Skin epidermis (tissue), 12 donors: ENCODE measurements at regions not wholly inside any gene's neighbourhood (a gene's known extent, or its start where the extent isn't known, plus 50 kb on each side); places are given as distances from the start of the nearest gene placed in this dataset.

Experiments used
- H3K27ac ChIP-seq, 21 experiments: fragments of 200-600 bp; sonication (generic) in 11 of 21; one replicate each; pipeline ENCODE4 v1.5.0; 2020; ENCODE audit warnings: mild to moderate bottlenecking in 3 of 21, inconsistent platforms in 2 of 21, moderate library complexity in 2 of 21
- H3K4me3 ChIP-seq, 7 experiments: fragments of 200-600 bp; sonication (generic) in 2 of 7; one replicate each; pipeline ENCODE4 v1.5.0; 2020; ENCODE audit warnings: inconsistent platforms in 2 of 7, mild to moderate bottlenecking in 2 of 7, moderate library complexity in 1 of 7

GRCh38 chr5:61649231-61649630, 317.2 kb downstream of the ZSWIM6 start:
- Histone ChIP-seq H3K27ac (no peak overlapping the region), H3K4me3 (no peak overlapping the region)

GRCh38 chr5:61649971-61650370, 317.9 kb downstream of the ZSWIM6 start:
- H3K27ac ChIP-seq = no peak overlapping the region
- H3K4me3 ChIP-seq = no peak overlapping the region

- Histone ChIP-seq H3K4me3 (no peak overlapping the region), H3K27ac (no peak overlapping the region)
Measured at GRCh38 chr5:61650661-61651060, 318.6 kb downstream of the ZSWIM6 start.

- H3K27ac ChIP-seq = no peak overlapping the region
- no peak overlapping the region for H3K4me3 ChIP-seq
Measured at GRCh38 chr5:61651195-61651594, 319.1 kb downstream of the ZSWIM6 start.

- Histone ChIP-seq H3K27ac (no peak overlapping the region), H3K4me3 (no peak overlapping the region)
Measured at GRCh38 chr5:61652916-61653315, 320.9 kb downstream of the ZSWIM6 start.

- Histone ChIP-seq H3K27ac (no peak overlapping the region), H3K4me3 (no peak overlapping the region)
Measured at GRCh38 chr5:61653807-61654580, 321.9 kb downstream of the ZSWIM6 start.

- no peak overlapping the region for H3K27ac ChIP-seq
Measured at GRCh38 chr5:61654876-61655275, 322.8 kb downstream of the ZSWIM6 start.

GRCh38 chr5:61657010-61657409, 325.0 kb downstream of the ZSWIM6 start:
- H3K27ac ChIP-seq = no peak overlapping the region

More at GRCh38 chr5:61654876-61655275, 322.8 kb downstream of the ZSWIM6 start:
- no peak overlapping the region for H3K4me3 ChIP-seq

GRCh38 chr5:61657686-61658085, 325.6 kb downstream of the ZSWIM6 start:
- Histone ChIP-seq H3K4me3 (no peak overlapping the region), H3K27ac (no peak overlapping the region)

More at GRCh38 chr5:61657010-61657409, 325.0 kb downstream of the ZSWIM6 start:
- H3K4me3 ChIP-seq = no peak overlapping the region

- Histone ChIP-seq H3K27ac (no peak overlapping the region), H3K4me3 (no peak overlapping the region)
Measured at GRCh38 chr5:61658592-61659008, 326.5 kb downstream of the ZSWIM6 start.

GRCh38 chr5:61659221-61659696, 327.2 kb downstream of the ZSWIM6 start:
- no peak overlapping the region for H3K4me3 ChIP-seq
- no peak overlapping the region for H3K27ac ChIP-seq

GRCh38 chr5:61662670-61663069, 330.6 kb downstream of the ZSWIM6 start:
- H3K4me3 ChIP-seq = no peak overlapping the region
- no peak overlapping the region for H3K27ac ChIP-seq

GRCh38 chr5:61666064-61666621, 334.1 kb downstream of the ZSWIM6 start:
- peak overlapping the region in 2 of 21 experiments; percentile 12 to 52 for H3K27ac ChIP-seq
- H3K4me3 ChIP-seq = no peak overlapping the region

GRCh38 chr5:61667525-61668218, 335.6 kb downstream of the ZSWIM6 start:
- H3K27ac ChIP-seq = no peak overlapping the region

GRCh38 chr5:61669531-61669930, 337.5 kb downstream of the ZSWIM6 start:
- H3K4me3 ChIP-seq = no peak overlapping the region
- no peak overlapping the region for H3K27ac ChIP-seq

More at GRCh38 chr5:61667525-61668218, 335.6 kb downstream of the ZSWIM6 start:
- H3K4me3 ChIP-seq = no peak overlapping the region

- H3K27ac ChIP-seq = no peak overlapping the region
- H3K4me3 ChIP-seq = no peak overlapping the region
Measured at GRCh38 chr5:61670941-61671340, 338.9 kb downstream of the ZSWIM6 start.

GRCh38 chr5:61673007-61673735, 341.1 kb downstream of the ZSWIM6 start:
- Histone ChIP-seq H3K4me3 (no peak overlapping the region), H3K27ac (peak overlapping the region in 1 of 21 experiments; percentile 35)

GRCh38 chr5:61674378-61674777, 342.3 kb downstream of the ZSWIM6 start:
- Histone ChIP-seq H3K27ac (no peak overlapping the region), H3K4me3 (no peak overlapping the region)

GRCh38 chr5:61675015-61675692, 343.1 kb downstream of the ZSWIM6 start:
- H3K27ac ChIP-seq = no peak overlapping the region
- H3K4me3 ChIP-seq = no peak overlapping the region
